Activated CD8-positive, alpha-beta memory T cell treated with anti-CD3 and anti-CD28 coated beads for 48 hours (primary cell): ENCODE measurements at regions not wholly inside any gene's neighbourhood (a gene's known extent, or its start where the extent isn't known, plus 50 kb on each side); places are given as distances from the start of the nearest gene placed in this dataset.

ENCODE experiments used
- DNase-seq, 3 experiments: peaks; one replicate each; pipeline ENCODE4 v3.0.0-alpha.2; 2020; ENCODE audit warnings: low read depth in 2 of 3, low spot score in 2 of 3

DNA sequence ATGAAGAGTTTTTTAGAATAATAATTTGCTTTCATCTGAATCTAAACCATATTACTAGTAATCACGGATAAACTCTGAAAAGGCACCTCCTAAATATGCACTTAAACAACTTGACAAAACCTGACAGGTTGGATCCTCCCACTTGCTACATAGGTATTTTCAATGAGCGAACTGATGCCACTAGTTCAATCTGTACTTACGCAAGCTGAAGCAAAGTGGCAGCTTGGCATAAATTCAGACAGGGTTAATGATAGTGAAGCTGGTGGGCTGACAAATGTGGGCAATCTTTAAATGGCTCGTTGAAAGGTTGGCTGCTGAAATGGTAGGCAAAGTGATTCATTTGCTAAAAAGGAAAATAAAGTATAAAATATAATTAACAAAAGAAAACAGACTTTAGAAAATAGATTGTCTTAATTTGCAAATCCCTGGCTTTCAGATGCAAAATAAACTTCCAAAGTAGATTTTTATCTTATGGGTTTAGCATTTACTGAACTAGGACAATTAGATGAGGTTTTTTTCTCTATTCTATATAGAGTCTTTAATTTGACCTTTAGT lies 1713.5 kb upstream of the SLC39A10 start:
- DNase-seq = no peak

DNA sequence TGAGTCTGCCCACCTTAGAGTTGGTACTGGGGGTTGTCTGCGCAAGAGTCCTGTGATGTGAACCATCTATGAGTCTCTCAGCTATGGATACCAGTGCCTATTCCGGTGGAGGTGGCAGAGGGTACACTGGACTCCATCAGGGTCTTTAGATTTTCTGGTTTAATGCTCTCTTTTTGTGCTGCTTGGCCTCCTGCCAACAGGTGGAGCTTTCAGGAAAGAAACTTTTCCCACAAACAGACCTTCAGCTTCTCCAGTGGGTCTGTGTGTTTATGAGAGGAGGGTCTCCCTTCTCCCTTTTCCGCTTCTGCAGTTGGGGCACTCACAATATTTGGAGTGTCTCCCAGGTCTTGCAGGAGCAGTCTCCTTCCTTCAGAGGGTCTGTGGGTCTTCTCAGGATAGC lies 1721.9 kb upstream of the SLC39A10 start:
- DNase-seq = no peak

DNA sequence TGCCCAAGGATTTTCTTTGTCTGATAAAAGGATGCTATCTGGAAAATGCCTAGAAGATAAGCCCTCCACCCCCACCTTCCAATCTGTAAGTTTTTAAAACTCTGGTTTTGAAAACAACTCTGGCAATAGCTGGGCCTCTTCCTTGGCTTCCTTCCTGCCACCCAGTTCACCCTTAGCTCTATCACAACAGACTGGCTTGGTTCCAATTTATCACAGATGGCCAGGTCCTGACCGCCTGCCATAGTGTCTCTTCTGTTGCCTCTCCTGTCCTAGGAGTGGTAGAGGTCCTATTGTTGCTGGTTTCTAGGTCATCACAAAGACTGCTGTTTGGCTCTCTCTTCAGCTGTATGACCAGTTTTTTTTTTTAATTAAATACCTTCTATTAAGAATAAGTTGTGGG lies 1727.9 kb upstream of the SLC39A10 start:
- DNase-seq = no peak

DNA sequence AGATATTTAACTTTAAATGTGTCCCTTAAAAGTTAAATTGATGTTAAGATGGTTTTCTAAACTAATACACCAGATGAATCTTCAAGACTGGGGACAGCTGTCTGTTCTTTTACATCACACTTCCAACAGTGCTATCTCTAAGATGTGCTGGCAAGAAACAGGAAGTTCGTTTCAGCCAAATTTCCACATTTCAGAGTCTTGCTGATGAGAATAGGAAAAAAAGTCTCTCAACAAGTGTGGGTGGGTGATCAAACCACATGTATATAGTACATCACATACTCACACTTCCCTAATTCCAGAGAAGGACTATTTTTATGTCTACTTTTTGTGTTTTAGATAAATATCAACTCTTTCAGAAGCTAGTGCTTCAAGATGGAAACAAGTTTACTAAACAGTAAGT lies 1712.8 kb upstream of the TMEFF2 start:
- no peak for DNase-seq

DNA sequence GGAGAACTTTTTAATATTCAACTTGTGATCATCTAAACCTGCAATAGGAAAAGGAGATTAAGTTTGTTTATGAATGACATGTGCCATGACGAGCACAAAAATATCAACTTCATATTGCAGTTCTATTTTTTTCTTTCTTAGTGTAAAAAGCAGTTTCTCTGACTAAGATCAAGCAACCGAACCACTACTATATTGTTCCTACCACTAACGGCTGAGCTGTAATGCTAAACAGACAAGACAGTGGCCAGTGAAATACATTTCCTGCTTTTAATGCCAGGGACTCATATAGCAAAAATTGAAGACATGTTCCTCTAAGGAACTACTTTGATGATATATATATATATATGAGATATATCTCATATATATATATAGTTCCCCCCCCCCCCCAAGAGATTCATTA lies 1705.6 kb upstream of the TMEFF2 start:
- no peak for DNase-seq

DNA sequence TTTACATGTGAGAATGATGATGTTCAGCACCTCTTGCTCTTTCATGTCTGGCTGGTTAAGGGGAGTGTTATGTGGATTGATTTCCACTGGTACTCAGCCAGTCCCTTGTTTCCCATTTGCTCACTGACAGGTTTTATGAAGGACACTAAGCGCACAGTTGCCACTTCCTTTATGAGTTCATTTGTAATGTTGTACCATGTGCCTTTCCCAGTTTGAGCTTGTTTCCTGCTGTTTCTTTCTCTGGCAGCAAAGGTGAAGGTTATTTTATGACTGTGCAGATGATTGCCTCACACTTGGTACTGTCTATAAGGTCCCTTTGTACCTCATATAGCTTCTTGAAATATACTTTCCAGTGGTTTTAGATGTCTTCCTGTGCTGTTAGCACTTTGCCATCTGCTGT lies 1700.5 kb upstream of the TMEFF2 start:
- DNase-seq = no peak

DNA sequence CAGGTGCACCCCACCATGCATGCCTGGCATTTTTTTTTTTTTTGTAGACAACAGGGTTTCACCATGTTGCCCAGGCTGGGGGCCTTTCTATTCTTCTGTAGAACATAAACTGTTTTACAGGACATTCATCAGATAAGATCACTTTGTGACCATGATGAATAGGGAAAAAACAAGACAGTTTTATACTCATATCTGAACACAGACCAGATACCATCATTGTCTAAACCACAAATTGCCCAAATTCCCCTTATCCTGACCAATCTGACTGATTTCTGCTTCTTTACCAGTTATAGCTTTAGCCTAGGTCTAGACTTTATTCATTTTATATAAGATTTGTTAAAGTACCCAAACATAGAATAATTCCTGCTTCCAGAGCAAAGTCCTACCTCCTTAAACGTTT lies 1699.3 kb upstream of the TMEFF2 start:
- DNase-seq = no peak

DNA sequence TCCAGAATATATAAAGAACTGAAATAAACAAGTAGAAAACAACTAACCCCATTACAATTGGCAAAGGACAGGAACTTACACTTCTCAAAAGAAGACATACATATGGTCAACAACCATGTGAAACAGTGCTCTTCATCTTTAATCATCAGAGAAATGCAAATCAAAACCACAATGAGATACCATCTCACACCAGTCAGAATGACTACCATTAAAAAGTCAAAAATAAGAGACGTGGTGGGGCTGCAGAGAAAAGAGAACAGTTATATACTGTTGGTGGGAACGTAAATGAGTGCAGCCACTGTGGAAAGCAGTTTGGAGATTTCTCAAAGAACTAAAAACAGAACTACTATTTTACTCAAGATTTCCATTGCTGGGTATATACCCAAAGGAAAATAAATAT lies 1696.3 kb upstream of the TMEFF2 start:
- DNase-seq = no peak

DNA sequence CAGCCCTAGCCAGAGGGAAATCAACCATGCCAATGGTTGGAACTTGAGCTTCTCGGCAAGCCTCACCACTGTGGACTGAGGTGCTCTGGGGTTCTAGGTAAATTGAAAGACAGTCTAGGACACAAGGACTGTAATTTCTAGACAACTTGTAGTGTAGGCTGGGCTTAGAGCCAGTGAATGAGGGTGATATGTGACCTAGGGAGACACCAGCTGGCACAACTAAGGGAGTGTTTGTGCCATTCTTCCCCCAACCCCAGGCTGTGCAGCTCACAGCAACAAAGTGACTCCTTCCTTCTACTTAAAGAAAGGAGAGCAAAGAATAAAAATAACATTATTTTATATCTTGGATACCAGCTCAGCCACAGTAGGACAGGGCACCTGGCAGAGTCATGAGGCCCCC lies 1690.7 kb upstream of the TMEFF2 start:
- DNase-seq = no peak

DNA sequence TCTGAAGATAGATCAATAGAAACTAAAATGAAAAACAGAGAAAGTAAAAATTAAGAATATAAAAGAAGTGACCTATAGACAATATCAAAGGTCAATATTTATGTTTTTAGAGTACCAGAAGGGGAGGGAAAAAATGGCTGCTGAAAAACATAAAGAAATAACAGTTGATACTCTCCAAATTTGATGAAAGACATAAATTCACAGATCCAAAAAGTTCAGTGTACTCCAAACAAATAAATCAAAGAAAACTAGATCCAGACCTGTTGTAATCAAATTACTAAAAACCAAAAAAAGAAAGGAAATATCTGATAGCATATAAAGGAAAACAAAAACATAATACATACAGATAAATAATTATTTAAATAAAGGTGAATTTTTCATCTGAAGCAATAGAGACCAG lies 1689.1 kb upstream of the TMEFF2 start:
- DNase-seq = no peak

DNA sequence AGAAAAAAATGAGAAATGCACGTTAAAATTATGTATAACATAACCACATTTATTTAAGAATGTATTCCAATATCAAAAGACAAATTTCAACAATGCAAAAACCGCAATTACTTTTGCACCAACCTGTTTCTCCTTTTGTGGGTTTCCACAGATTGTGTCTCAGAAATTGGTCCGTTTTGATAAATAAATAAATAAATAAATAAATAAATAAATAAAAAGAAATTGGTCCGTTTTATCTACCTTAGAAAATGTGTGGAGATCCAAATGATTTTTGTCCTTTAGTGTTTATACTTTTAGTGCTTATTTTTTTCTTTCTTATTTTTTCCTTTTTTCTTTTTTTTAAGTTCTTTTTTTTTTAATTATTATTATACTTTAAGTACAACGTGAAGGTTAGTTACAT lies 1682.2 kb upstream of the TMEFF2 start:
- DNase-seq = no peak

DNA sequence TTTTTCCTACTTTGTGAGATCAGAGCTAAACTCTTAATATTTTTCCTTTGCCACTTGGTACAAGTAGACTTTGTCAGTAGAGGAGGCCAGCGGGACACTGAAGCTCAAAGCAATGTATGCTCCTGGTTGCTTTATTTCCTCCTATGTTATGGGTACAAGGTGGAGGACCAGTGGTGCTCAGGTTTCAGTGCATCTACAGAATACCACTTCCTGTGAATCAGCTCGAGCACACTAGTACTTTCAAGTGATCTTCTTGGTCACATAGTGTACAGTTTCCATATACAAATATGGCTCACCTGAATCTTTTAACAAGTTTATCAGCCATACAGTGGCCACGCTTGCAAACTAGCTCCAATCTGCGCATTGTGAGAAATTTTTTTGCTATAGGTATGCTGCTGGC lies 1674.8 kb upstream of the TMEFF2 start:
- DNase-seq = no peak

DNA sequence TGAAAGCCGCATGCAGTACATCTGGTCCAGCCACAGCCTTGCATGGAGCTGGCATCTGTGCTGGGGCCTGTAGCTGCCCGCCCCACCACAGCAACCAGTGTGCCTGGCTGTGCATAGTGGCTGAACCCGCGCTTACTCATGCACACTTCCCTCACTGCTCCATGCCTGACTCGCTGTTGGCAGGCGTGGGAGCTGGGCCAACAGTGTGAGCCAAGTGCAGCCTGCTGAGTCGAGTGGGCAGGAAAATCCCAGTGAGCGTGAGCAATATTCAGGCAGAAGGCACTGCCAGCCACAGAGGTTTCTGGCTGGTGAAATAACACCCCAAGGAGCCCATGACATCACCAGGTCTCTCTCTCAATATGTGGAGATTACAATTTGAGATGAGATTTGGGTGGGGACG lies 1674.1 kb upstream of the TMEFF2 start:
- no peak for DNase-seq

DNA sequence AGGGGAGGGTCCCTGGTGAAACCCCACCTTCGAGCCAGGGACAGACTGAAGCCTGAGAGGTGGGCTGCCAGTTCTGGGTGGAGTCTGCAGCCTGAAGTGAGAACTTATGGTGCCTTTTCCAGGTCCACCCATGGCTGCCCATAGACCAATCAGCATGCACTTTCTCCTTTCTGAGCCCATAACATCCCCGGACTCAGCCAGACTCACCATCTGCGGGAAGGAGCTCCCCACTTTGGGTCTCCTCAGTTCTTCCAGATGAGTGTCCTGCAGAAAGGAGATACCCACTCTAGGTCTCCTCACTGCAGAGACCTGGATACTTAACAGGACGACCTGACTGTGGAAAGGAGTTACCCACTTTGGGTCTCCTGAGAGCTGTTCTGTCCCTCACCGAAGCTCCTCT lies 1673.4 kb upstream of the TMEFF2 start:
- no peak for DNase-seq

DNA sequence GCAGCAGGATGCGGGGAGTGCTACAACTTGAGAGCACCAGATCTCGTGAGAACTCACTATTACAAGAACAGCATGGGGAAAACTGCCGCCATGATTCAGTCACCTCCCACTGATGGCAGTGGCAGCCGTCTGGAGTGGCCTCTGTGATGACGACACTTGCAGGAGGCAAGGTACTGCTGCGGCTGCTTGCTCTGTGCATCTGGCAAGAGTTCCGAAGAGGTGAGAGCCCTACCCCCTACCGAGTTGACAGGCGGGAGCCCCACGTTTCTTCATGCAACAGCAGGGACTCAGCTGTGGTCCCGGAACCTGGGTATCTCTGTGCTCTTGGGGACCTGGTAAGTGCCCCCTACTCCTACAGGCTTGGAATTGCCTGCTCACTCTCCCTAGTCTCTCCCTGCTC lies 1672.7 kb upstream of the TMEFF2 start:
- DNase-seq = no peak

DNA sequence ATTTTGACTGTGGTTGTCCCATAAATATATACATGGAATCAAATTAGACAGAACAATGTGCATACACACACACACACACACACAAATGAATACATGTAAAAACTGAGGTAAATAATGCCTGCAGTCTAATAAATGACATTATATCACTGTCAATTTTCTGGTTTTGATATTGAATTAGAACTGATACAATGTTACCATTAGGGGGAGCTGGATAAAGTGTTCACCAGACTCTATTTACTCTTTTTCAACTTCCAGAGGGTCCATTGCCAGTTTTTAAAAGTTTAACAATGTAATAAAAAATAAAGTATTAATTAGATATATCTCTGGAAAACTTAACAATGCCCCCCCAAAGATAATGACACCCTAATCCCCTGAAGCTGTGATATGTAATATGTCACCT lies 1666.8 kb upstream of the TMEFF2 start:
- no peak for DNase-seq

DNA sequence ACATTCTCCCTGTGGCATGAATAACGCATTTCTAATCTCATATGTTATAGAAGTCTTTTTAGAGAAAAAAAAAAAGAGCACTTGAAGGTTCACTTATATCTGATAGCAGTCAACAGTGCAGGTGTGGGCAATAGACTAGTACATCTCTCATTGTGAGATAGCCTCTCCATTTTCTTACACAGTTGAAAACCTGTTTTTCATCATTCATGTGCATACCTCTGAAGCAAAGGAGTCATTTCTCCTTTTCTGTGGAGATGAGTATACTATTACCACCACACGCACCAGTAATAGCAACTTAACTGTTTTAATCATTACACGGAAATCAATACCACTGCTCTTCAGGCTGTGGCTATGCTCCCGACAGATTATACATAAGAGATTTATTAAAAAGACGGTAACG lies 1653.3 kb upstream of the TMEFF2 start:
- no peak for DNase-seq

DNA sequence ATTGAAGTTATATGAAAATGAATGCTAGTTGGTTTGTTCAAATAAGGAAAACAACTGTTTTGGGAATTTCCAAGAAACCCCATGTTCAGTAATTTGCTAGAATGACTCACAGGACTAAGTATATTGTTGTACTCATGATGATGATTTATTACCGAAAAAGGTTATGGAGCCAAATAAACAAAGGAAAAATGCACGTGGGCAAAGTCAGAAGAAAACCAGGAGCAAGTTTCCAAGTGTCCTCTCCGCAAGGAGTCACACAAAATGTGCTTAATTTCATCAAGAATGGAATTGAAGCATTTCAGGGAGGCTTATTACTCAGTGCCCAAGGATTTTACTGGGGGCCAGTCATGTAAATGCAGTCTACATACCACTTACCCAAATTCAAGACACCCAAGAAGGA lies 1652.4 kb upstream of the TMEFF2 start:
- no peak for DNase-seq

DNA sequence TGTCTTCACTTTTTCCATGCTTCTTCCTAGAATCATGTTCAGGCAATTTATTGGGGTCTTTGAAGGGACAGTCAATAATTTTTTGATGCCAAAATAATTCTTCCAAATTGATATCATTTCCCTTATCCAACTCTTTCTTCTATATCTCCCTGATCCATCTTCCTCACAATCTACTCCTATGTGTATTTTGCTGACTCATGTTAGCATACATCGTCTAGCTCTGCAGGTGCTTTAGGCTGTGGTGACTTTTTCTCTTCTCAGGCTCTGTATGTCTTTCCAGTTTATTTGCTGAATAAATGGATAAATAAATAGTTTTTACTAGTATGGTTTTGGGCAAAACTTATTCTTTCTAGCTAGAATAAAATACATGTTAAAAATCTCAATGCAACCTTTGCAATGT lies 1650.9 kb upstream of the TMEFF2 start:
- no peak for DNase-seq

DNA sequence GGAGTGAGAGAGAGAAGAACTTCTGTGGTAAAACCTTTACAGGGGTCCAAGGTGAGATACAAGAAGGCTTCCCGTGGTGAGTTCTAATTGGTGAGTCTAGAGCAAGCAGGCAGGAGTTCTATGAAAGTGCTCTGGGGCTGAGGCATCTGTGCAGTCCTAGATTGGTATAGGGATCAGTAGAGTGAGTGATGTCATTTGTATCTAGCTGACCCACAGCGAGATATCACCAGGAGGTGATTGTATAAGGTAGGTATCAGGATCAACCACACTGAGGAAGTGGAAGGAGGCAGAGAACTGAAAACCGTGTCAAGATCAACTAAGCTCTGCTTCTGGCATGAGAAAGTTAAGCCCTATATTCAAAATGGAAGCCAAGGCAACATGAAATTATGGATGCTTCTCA lies 1648.9 kb upstream of the TMEFF2 start:
- DNase-seq = no peak

DNA sequence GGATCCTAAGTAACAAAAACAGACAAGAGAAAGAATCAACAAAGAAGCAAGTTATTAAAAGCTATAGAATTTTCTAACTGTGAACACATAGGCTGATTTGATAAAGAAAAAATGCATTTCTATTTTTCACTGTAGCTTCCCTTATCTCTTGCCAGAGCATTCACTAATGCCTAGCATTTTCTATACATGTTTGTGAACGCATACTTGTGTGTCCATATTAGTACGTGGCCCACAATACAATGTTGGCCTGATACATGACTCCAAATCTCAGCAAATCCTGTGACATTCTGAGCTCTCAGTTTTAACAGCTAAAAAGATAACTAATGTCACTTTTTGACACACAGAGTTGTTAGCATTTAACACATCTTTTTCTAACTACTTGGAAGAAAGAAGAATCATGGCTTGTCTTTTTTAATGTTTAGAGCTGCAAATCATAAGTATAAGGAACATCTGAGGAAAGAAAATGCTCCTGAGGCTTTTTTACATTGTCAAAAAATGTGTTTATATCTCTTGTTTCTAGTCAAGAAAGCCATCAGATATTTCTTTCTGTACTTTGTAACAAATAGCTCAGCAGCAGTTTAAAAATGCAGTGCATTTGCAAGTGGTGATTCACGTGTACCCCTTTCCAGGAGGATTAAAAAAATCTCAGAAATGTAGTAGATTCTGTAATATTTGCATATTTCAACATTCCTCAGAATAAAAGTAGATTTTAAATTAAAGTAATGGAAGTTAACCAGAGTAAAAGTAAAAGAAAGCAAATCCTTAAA lies 1646.8 kb upstream of the TMEFF2 start:
- DNase-seq = no peak

DNA sequence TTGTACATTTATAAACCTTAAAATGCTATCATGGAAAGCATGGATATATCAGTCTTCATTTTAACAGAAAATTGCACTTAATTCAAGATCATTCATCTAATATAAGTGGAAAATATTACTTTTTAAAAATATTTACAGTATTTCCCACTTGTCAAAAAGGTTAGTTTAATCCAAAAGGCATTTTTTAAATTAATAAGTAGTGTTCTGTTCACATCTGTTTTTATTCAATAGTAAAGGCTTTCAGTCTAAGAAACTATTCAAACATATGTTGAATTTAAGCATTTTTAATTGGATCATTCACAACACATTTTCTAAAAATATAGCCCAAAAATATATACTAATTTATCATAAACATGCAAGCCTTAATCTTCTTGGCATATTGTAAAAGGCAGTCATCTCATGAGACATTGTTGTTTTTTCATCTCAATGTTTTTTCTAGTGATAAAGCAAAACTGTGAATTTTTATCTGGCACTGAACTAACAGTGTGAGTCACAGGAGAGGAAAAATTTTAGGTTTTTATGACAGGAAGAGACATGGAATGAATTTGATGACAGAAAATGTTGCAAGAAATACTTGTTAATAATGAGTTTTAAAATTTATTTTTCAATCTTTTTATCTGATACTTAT lies 1642.5 kb upstream of the TMEFF2 start:
- DNase-seq = no peak
